CD4-positive, alpha-beta memory T cell (primary cell): ENCODE measurements at regions not wholly inside any gene's neighbourhood (a gene's known extent, or its start where the extent isn't known, plus 50 kb on each side); places are given as distances from the start of the nearest gene placed in this dataset.

ENCODE experiments used
- CTCF ChIA-PET: fragments of 350-600 bp; sonication (Branson Sonifier 250); formaldehyde crosslinking; loops from one replicate; lab custom pipeline; 2021; ENCODE audit warnings: inconsistent platforms; ENCODE audit not compliant: partially characterized antibody; lab: Charles Lee
- POLR2A ChIA-PET: fragments of 350-600 bp; sonication (Branson Sonifier 250); formaldehyde crosslinking; loops from one replicate; lab custom pipeline; 2021; ENCODE audit not compliant: partially characterized antibody; lab: Charles Lee
- DNase-seq, 5 donors: peaks; one replicate each; pipeline versions ENCODE4 v3.0.0 to v3.0.0-alpha.2; 2020 to 2022; ENCODE audit warnings: mixed read lengths in 1 of 5
- H3K27ac ChIP-seq: one replicate; pipeline ENCODE4 v1.7.0; 2013; ENCODE audit warnings: low read depth, low read length
- H3K27me3 ChIP-seq: 2 replicates; pipeline ENCODE4 v1.7.0; 2013; ENCODE audit warnings: mild to moderate bottlenecking, low read length, moderate library complexity; ENCODE audit not compliant: insufficient read depth
- H3K36me3 ChIP-seq: 2 replicates; pipeline ENCODE4 v1.7.0; 2013; ENCODE audit warnings: mild to moderate bottlenecking, low read length, moderate library complexity; ENCODE audit not compliant: insufficient read depth
- H3K4me1 ChIP-seq: 2 replicates; pipeline ENCODE4 v1.7.0; 2013; ENCODE audit warnings: mild to moderate bottlenecking, low read length, moderate library complexity; ENCODE audit not compliant: insufficient read depth
- H3K4me3 ChIP-seq, 2 donors: one replicate each; pipeline ENCODE4 v1.7.0; 2013; ENCODE audit warnings: low read length in 2 of 2, mild to moderate bottlenecking in 1 of 2
- H3K9me3 ChIP-seq, 2 donors: one replicate each; pipeline ENCODE4 v1.7.0; 2013; ENCODE audit warnings: low read length in 2 of 2, control low read depth in 1 of 2; ENCODE audit not compliant: control insufficient read depth in 1 of 2
- H3K27ac Mint-ChIP-seq, 7 donors: one replicate each; pipeline ENCODE4 v1.8.0; 2020 to 2021; ENCODE audit warnings: mixed read lengths in 7 of 7, mild to moderate bottlenecking in 6 of 7, inconsistent platforms in 3 of 7, moderate library complexity in 3 of 7
- H3K27me3 Mint-ChIP-seq, 2 donors: one replicate each; pipeline ENCODE4 v1.8.0; 2020 to 2021; ENCODE audit warnings: mixed read lengths in 2 of 2
- H3K36me3 Mint-ChIP-seq, 2 donors: one replicate each; pipeline ENCODE4 v1.8.0; 2020 to 2021; ENCODE audit warnings: mixed read lengths in 2 of 2, inconsistent platforms in 1 of 2, mild to moderate bottlenecking in 1 of 2
- H3K4me1 Mint-ChIP-seq, 4 donors: one replicate each; pipeline ENCODE4 v1.8.0; 2020 to 2021; ENCODE audit warnings: mixed read lengths in 4 of 4, mild to moderate bottlenecking in 1 of 4
- H3K4me3 Mint-ChIP-seq, 8 donors: one replicate each; pipeline ENCODE4 v1.8.0; 2020 to 2021; ENCODE audit warnings: mixed read lengths in 8 of 8, mild to moderate bottlenecking in 7 of 8, moderate library complexity in 6 of 8, inconsistent platforms in 3 of 8
- H3K9me3 Mint-ChIP-seq, 8 donors: one replicate each; pipeline ENCODE4 v1.8.0; 2020 to 2021; ENCODE audit warnings: mixed read lengths in 8 of 8, mild to moderate bottlenecking in 5 of 8, inconsistent platforms in 3 of 8, moderate library complexity in 1 of 8
- intact Hi-C: fragments of 100-400 bp; cut with micrococcal nuclease; formaldehyde crosslinking; loops from one replicate; pipeline ENCODE4 v1.15.1; 2023

DNA sequence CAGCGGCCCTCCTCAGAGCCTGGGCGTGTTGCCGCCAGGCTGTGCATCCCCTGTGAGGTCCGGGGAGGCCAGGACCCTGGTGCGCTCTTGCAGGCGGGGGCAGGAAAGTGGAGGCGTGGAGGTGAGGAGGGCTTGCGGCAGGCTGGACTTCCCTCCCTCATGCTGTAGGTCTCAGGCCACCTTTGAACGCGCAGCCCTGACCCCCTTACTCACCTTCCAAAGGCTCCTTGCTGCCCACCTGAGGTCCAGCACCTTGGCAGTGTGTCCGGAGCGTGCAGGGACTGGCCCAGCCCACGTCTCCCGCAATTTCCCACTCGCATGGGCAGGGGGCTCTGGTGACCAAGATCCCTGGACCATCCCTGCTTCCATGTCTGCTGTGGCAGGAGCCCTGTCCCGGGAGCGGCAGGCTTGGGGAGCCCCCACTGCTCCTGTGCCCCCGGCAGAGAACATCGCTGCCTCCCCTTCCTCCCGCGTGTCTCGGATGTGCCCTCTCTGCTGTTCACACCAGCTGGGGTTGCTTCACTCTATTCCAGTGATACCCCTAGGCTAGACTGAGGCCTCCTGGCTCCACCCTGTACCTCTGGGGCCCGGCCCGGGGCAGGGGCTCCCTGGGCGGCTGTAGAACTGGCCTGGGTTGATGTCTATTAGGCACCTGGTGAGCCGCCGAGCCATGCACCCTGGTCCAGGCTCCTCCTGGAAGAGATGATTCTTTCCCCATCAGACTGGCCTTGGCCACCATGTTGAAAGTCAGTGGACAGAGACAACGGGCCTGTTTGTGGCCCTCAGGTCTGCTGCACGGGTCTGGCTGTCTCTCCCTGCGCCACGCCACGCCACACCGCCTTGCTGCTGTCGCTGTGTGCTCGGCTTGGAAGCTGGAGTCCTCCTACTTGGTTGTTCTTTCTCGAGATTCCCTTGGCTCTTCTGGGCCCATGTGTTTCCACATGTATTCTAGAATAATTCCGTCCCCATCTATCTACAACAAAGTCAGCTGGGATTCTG, 95.4 kb upstream of the ADRA2C start:
- H3K9me3 ChIP-seq: no peaks in the 10 kb centered on the region
- Mint-ChIP-seq H3K36me3 (no peaks in the 10 kb centered on the region), H3K9me3 (peaks cover 0 to 13% (median 4%) of the 10 kb centered on the region in 8 donors), H3K27me3 (peaks cover 4 to 10% of the 10 kb centered on the region in 2 donors), H3K4me1 (no peaks in the 10 kb centered on the region), H3K27ac (no peak overlapping the region), H3K4me3 (no peak overlapping the region)
- DNase-seq: no peak
- H3K27ac ChIP-seq: no peak overlapping the region
- no peaks in the 10 kb centered on the region for H3K27me3 ChIP-seq
- H3K4me1 ChIP-seq: no peaks in the 10 kb centered on the region
- no peaks in the 10 kb centered on the region for H3K36me3 ChIP-seq
- POLR2A ChIA-PET: no interaction called here
- CTCF ChIA-PET: no interaction called here
- no peak overlapping the region for H3K4me3 ChIP-seq
- intact Hi-C loops: no loop called here

DNA sequence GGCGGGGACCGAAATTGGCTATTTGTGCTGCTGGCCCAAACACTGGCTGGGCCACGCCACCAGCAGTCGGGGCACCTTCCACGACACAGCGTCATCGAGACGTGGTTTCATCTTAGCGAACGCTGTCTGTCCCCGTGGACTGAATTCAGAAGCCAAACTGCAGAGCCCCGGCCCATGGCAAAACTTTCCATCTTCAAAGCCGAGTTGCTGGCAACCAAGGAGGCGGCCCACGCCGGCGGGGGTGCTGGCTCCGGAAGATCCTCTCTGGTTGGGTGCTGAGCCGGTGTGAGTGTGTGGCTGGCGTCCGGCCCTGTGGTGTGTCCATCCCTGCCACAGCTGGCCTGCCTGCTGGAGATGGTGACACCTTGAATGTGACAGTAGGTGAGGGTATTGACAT, 96.6 kb upstream of the ADRA2C start:
- Mint-ChIP-seq H3K27me3 (peaks cover 5 to 6% of the 10 kb centered on the region in 2 donors), H3K4me3 (no peak overlapping the region), H3K27ac (no peak overlapping the region), H3K9me3 (peaks cover 0 to 15% (median 4%) of the 10 kb centered on the region in 8 donors), H3K4me1 (no peaks in the 10 kb centered on the region), H3K36me3 (no peaks in the 10 kb centered on the region)
- no peak overlapping the region for H3K4me3 ChIP-seq
- no peaks in the 10 kb centered on the region for H3K36me3 ChIP-seq
- CTCF ChIA-PET: no interaction called here
- H3K9me3 ChIP-seq: no peaks in the 10 kb centered on the region
- DNase-seq: no peak
- no peaks in the 10 kb centered on the region for H3K4me1 ChIP-seq
- intact Hi-C loops: no loop called here
- POLR2A ChIA-PET: no interaction called here
- no peaks in the 10 kb centered on the region for H3K27me3 ChIP-seq
- H3K27ac ChIP-seq: no peak overlapping the region

DNA sequence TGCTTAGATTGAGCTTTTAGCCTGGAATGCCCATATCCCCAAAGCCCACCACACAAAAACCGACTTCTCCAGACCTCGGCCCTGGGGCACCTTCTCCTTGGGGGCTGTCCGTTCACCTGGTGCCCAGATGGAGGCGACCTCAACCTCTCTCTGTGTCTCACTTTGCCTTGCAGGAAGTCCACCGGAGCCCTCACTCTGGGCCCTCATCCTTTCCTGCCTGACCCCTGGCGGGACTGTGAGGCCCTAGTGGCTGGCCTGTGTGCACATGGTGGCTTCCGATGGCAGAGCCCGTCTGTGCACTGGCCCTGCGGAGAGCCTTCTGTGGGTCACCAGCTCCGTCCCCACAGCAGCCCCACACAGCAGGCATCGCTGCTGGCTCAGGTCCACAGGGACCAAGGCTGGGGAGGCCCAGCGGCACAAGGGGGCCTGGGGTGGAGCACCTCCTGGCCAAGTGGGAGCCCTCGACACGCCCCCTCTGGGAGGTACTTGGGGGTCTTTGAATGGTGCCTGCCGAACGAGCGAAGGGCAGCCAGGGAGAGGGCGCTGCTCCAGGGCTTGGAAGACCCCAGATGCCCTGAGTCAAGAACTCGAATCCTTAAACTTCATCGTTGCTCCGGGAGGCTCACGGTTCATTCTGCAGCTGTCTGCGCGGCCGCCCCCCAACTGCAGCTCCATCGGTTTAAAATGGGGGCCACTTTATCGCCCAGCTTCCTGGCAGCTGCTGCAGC, 97.2 kb upstream of the ADRA2C start:
- ChIA-PET CTCF (no interaction called here), POLR2A (no interaction called here)
- H3K4me3 Mint-ChIP-seq: no peak overlapping the region
- no peak overlapping the region for H3K27ac Mint-ChIP-seq
- DNase-seq: no peak
- no peaks in the 10 kb centered on the region for H3K9me3 ChIP-seq
- peaks cover 0 to 15% (median 4%) of the 10 kb centered on the region in 8 donors for H3K9me3 Mint-ChIP-seq
- intact Hi-C loops: no loop called here
- H3K4me3 ChIP-seq: no peak overlapping the region
- H3K36me3 Mint-ChIP-seq: no peaks in the 10 kb centered on the region
- H3K27ac ChIP-seq: no peak overlapping the region
- H3K4me1 ChIP-seq: no peaks in the 10 kb centered on the region
- no peaks in the 10 kb centered on the region for H3K36me3 ChIP-seq
- H3K4me1 Mint-ChIP-seq: no peaks in the 10 kb centered on the region
- H3K27me3 Mint-ChIP-seq: peaks cover 5 to 6% of the 10 kb centered on the region in 2 donors
- H3K27me3 ChIP-seq: no peaks in the 10 kb centered on the region

GRCh38 chr4:3667258-3667657, 98.9 kb upstream of the ADRA2C start:
- ChIA-PET CTCF (no interaction called here), POLR2A (no interaction called here)
- no peaks in the 10 kb centered on the region for H3K4me1 ChIP-seq
- Mint-ChIP-seq H3K9me3 (peaks cover 0 to 11% (median 3%) of the 10 kb centered on the region in 8 donors), H3K36me3 (no peaks in the 10 kb centered on the region), H3K4me1 (no peaks in the 10 kb centered on the region), H3K27ac (no peak overlapping the region), H3K27me3 (peaks cover 3 to 5% of the 10 kb centered on the region in 2 donors), H3K4me3 (no peak overlapping the region)
- intact Hi-C loops: no loop called here
- H3K36me3 ChIP-seq: no peaks in the 10 kb centered on the region
- no peak overlapping the region for H3K27ac ChIP-seq
- no peaks in the 10 kb centered on the region for H3K27me3 ChIP-seq
- H3K9me3 ChIP-seq: no peaks in the 10 kb centered on the region
- no peak for DNase-seq
- H3K4me3 ChIP-seq: no peak overlapping the region

GRCh38 chr4:3666263-3666662, 99.9 kb upstream of the ADRA2C start:
- CTCF ChIA-PET: no interaction called here
- peaks cover 3 to 6% of the 10 kb centered on the region in 2 donors for H3K27me3 Mint-ChIP-seq

DNA sequence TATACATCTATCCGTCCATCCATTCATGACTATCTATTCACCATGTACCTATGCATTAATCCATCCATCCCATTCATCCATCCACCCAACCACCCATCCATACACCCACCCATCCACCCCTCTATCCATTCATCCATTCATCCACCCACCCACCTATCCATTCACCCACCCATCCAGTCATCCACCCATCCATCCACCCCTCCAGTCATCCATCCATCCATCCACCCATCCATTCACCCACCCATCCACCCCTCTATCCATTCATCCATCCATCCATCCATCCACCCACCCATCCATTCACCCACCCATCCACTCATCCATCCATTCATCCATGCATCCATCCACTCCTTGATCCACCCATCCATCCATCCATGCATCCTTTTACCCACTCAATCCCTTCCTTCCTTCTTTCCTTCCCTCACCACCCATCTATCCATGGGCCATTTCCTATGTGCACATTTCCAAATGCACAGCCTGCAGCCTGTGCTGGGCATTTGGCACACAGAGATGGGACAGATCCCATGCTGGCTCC, 100.8 kb upstream of the ADRA2C start:
- no peaks in the 10 kb centered on the region for H3K9me3 ChIP-seq
- intact Hi-C loops: no loop called here
- Mint-ChIP-seq H3K9me3 (peaks cover 0 to 11% (median 3%) of the 10 kb centered on the region in 8 donors), H3K36me3 (no peaks in the 10 kb centered on the region), H3K27me3 (peaks cover 7 to 12% of the 10 kb centered on the region in 2 donors), H3K4me1 (no peaks in the 10 kb centered on the region), H3K27ac (no peak overlapping the region), H3K4me3 (no peak overlapping the region)
- H3K36me3 ChIP-seq: no peaks in the 10 kb centered on the region
- POLR2A ChIA-PET: no interaction called here
- CTCF ChIA-PET: no interaction called here
- H3K4me3 ChIP-seq: no peak overlapping the region
- H3K4me1 ChIP-seq: no peaks in the 10 kb centered on the region
- H3K27me3 ChIP-seq: no peaks in the 10 kb centered on the region
- no peak overlapping the region for H3K27ac ChIP-seq
- no peak for DNase-seq

More at GRCh38 chr4:3666263-3666662, 99.9 kb upstream of the ADRA2C start:
- no peak overlapping the region for H3K4me3 Mint-ChIP-seq
- no peaks in the 10 kb centered on the region for H3K36me3 ChIP-seq
- H3K36me3 Mint-ChIP-seq: no peaks in the 10 kb centered on the region
- H3K9me3 Mint-ChIP-seq: peaks cover 0 to 11% (median 3%) of the 10 kb centered on the region in 8 donors
- H3K27ac ChIP-seq: no peak overlapping the region
- intact Hi-C loops: no loop called here
- no peak for DNase-seq
- POLR2A ChIA-PET: no interaction called here
- no peak overlapping the region for H3K4me3 ChIP-seq
- no peak overlapping the region for H3K27ac Mint-ChIP-seq
- H3K27me3 ChIP-seq: no peaks in the 10 kb centered on the region
- H3K4me1 ChIP-seq: no peaks in the 10 kb centered on the region
- H3K4me1 Mint-ChIP-seq: no peaks in the 10 kb centered on the region
- no peaks in the 10 kb centered on the region for H3K9me3 ChIP-seq

DNA sequence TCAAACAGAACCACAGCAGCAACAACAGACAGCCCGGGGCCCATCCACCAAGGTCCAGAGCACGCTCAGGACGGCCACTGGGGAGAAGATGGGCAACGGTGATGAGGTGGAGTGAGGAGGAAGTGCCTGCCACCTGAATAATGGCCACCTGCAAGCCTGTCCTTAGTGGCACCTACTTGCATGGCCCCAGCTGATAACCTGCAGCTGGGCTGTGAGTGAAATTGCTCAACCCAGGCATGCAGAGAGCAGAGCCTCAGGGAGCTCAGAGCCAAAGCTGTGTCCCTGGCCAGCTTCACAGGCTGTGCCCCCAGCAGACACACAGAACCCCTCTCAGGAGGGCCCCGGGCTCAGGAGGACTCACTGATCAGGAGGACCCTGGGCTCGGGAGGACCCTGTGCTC, 102.4 kb upstream of the ADRA2C start:
- no peak overlapping the region for H3K27ac Mint-ChIP-seq
- H3K27me3 Mint-ChIP-seq: peaks cover 10 to 14% of the 10 kb centered on the region in 2 donors
- intact Hi-C loops: no loop called here
- H3K4me3 Mint-ChIP-seq: no peak overlapping the region
- no peak for DNase-seq
- Histone ChIP-seq H3K9me3 (no peaks in the 10 kb centered on the region), H3K27ac (no peak overlapping the region), H3K4me1 (no peaks in the 10 kb centered on the region), H3K4me3 (no peak overlapping the region), H3K27me3 (no peaks in the 10 kb centered on the region), H3K36me3 (no peaks in the 10 kb centered on the region)
- ChIA-PET CTCF (no interaction called here), POLR2A (no interaction called here)
- no peaks in the 10 kb centered on the region for H3K36me3 Mint-ChIP-seq
- peaks cover 0 to 11% (median 3%) of the 10 kb centered on the region in 8 donors for H3K9me3 Mint-ChIP-seq
- no peaks in the 10 kb centered on the region for H3K4me1 Mint-ChIP-seq
